ENCODE measurements at regions not wholly inside any gene's neighbourhood (a gene's known extent, or its start where the extent isn't known, plus 50 kb on each side); places are given as distances from the start of the nearest gene placed in this dataset.

DNA sequence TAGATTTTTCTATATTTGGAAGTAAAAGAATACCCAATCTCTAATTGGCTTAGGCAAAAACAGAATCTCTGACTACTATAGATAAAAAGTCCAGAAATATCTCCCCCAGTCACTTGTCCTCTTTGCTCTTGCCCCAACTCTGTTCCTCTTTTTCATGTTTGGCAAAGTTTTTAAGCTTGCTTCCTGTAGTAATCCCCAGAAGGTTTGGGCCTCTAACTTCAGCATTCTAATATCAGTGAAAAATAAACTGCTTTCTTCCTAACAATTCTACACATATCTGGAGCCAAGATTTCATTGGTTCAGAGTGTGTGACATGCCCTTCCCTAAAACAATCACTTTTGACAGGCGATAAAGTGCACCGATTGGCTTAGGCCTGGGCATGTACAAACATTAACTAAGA is 1680.3 kb downstream of the MAT2B start:
- TF ChIP-seq, protein P1, sequence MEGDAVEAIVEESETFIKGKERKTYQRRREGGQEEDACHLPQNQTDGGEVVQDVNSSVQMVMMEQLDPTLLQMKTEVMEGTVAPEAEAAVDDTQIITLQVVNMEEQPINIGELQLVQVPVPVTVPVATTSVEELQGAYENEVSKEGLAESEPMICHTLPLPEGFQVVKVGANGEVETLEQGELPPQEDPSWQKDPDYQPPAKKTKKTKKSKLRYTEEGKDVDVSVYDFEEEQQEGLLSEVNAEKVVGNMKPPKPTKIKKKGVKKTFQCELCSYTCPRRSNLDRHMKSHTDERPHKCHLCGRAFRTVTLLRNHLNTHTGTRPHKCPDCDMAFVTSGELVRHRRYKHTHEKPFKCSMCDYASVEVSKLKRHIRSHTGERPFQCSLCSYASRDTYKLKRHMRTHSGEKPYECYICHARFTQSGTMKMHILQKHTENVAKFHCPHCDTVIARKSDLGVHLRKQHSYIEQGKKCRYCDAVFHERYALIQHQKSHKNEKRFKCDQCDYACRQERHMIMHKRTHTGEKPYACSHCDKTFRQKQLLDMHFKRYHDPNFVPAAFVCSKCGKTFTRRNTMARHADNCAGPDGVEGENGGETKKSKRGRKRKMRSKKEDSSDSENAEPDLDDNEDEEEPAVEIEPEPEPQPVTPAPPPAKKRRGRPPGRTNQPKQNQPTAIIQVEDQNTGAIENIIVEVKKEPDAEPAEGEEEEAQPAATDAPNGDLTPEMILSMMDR (IDR thresholded peaks at IDR 0.05), result no peak
- TF ChIP-seq POLR2A (IDR thresholded peaks at IDR 0.05), result no peak
- 86 to 90% methylated on average over 2 of the region's 2 CpGs for WGBS, 2 donors
- no peaks in the 10 kb centered on the region for H3K27me3 ChIP-seq
- H3K4me1 ChIP-seq, result no peaks in the 10 kb centered on the region
- intact Hi-C loops (cut with DNase I), result no loop called here
- DNase-seq, result no peak
- H3K36me3 ChIP-seq, result no peaks in the 10 kb centered on the region
- H3K4me3 ChIP-seq (replicated peaks in 1 of 3), result no peak overlapping the region
- no peaks in the 10 kb centered on the region for H3K9me3 ChIP-seq
- no peak overlapping the region for H3K27ac ChIP-seq

DNA sequence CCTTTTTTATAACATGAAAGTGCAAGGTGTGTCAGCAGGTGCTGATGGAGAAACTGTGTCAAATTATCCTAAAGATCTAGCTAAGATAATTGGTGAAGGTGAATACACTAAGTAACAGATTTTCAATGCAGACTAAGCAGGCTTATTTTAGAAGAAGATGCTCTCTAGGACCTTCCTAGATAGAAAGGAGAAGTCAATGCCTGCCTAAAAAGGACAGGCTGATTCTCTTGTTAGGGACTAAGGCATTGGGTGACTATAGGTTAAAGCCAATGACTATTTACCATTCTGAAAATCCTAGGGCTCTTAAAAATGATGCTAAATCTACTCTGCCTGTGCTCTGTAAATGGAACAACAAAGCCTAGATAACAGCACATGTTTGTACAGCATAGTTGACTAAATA is 1682.4 kb downstream of the MAT2B start:
- no peaks in the 10 kb centered on the region for H3K27me3 ChIP-seq
- no peak for DNase-seq
- no peak overlapping the region for H3K4me3 ChIP-seq (replicated peaks in 1 of 3)
- TF ChIP-seq POLR2A (IDR thresholded peaks at IDR 0.05), result no peak
- TF ChIP-seq, protein P1 (IDR thresholded peaks at IDR 0.05), result no peak
- H3K4me1 ChIP-seq, result no peaks in the 10 kb centered on the region
- H3K9me3 ChIP-seq, result no peaks in the 10 kb centered on the region
- H3K36me3 ChIP-seq, result no peaks in the 10 kb centered on the region
- intact Hi-C loops (cut with DNase I), result no loop called here
- no peak overlapping the region for H3K27ac ChIP-seq

DNA sequence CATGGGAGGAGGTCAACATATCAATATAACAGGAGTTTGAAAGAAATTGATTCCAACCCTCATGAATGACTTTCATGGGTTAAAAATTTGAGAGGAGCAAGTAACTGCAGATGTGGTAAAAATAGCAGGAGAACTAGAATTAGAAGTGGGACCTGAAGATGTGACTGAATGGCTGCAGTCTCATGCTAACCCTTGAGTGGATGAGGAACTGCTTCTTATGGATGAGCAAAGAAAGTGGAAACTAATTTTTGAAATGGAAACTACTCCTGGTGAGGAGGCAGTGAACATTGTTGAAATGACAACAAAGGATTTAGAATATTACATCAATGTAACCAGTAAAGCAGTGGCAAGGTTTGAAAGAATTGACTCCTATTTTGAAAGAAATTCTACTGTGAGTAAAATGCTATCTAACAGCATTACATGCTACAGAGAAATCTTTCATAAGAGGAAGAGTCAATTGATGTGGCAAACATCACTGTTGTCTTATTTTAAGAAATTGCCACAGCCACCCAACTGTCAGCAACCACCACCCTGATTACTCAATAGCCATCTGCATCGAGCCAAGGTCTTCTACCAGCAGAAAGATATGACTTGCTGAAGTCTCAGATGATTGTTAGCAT is 1683.2 kb downstream of the MAT2B start:
- WGBS, 2 donors, result 80 to 81% methylated on average over 1 of the region's 1 CpG
- Histone ChIP-seq H3K4me1 (no peaks in the 10 kb centered on the region), H3K27ac (no peak overlapping the region), H3K4me3 (replicated peaks in 1 of 3) (no peak overlapping the region), H3K27me3 (no peaks in the 10 kb centered on the region), H3K9me3 (no peaks in the 10 kb centered on the region), H3K36me3 (no peaks in the 10 kb centered on the region)
- TF ChIP-seq, protein P1 (IDR thresholded peaks at IDR 0.05), result no peak
- TF ChIP-seq POLR2A (IDR thresholded peaks at IDR 0.05), result no peak
- no peak for DNase-seq
- intact Hi-C loops (cut with DNase I), result no loop called here

DNA sequence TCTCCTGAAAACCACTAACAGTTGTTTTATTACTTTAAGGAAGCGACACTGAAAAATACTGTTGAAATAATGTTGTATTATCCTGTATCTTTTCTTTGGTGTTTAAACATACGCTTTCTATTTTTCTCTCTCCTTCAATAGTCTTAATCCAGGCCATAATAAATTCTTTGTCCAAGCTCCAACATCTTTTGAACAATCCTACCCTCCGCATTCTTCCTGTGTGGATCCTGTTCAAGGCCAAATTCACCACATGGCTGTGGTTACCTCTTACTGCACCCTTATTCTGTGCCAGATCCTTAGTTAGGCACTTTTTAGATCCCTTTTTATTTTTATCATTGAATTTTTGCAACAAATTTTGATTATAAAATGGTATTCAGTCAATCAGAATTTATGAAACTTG is 1691.5 kb downstream of the MAT2B start:
- 95 to 97% methylated on average over 3 of the region's 3 CpGs for WGBS, 2 donors
- Histone ChIP-seq H3K9me3 (no peaks in the 10 kb centered on the region), H3K36me3 (no peaks in the 10 kb centered on the region), H3K27me3 (no peaks in the 10 kb centered on the region), H3K4me3 (replicated peaks in 1 of 3) (no peak overlapping the region), H3K27ac (no peak overlapping the region), H3K4me1 (no peaks in the 10 kb centered on the region)
- TF ChIP-seq, protein P1 (IDR thresholded peaks at IDR 0.05), result no peak
- no peak for TF ChIP-seq POLR2A (IDR thresholded peaks at IDR 0.05)
- DNase-seq, result no peak
- intact Hi-C loops (cut with DNase I), result no loop called here

DNA sequence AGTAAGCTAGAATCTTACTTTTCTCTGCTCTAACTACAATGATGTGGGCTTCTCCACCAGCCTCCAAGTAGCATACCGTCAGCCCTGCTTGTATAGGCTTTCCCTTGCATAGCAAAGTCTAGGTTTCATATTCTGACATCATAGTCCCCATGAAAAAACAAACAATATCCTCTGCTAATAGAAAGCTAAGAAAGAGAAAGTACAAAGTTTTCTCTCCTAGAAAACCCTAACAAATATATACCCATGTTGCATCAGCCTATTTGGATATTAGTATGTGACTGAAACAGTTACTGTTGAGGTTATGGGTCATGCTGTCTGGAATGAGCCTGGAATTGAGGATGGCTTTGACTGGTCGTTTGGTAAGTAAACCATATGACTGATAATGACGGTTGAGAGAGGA is 1696.0 kb downstream of the MAT2B start:
- intact Hi-C loops (cut with DNase I), result no loop called here
- TF ChIP-seq, protein P1 (IDR thresholded peaks at IDR 0.05), result no peak
- TF ChIP-seq POLR2A (IDR thresholded peaks at IDR 0.05), result no peak
- Histone ChIP-seq H3K9me3 (no peaks in the 10 kb centered on the region), H3K4me3 (replicated peaks in 1 of 3) (no peak overlapping the region), H3K27ac (no peak overlapping the region), H3K36me3 (no peaks in the 10 kb centered on the region), H3K4me1 (no peaks in the 10 kb centered on the region), H3K27me3 (no peaks in the 10 kb centered on the region)
- DNase-seq, result no peak
- WGBS, 2 donors, result 76 to 84% methylated on average over 3 of the region's 3 CpGs

Measured in thyroid gland (tissue), 4 donors.